Esophagus muscularis mucosa (tissue), 4 donors: ENCODE measurements at regions not wholly inside any gene's neighbourhood (a gene's known extent, or its start where the extent isn't known, plus 50 kb on each side); places are given as distances from the start of the nearest gene placed in this dataset.
"Not testable (repeated sequence)": the region's sequence is repeated elsewhere in the genome, so short reads cannot be mapped to it uniquely, and the experiment has no call there.

Source experiments
- CTCF ChIP-seq, 3 experiments: fragments of 200-600 bp in 2 of 3; fragments of 450-650 bp in 1 of 3; sonication (generic) in 2 of 3; IDR thresholded peaks; one replicate each; pipeline ENCODE4 v1.5.1; 2017 to 2019; ENCODE audit warnings: antibody characterized with exemption in 3 of 3, mild to moderate bottlenecking in 2 of 3, moderate library complexity in 1 of 3
- EP300 ChIP-seq: sonication (generic); formaldehyde crosslinking; IDR thresholded peaks from one replicate; pipeline ENCODE4 v1.6.1; 2017; ENCODE audit warnings: antibody characterized with exemption
- POLR2A ChIP-seq: fragments of 450-650 bp; IDR thresholded peaks from one replicate; pipeline ENCODE4 v1.6.1; 2017; ENCODE audit warnings: antibody characterized with exemption, moderate library complexity, mild to moderate bottlenecking, low read depth
- POLR2AphosphoS5 ChIP-seq, 2 donors: sonication (generic); formaldehyde crosslinking; IDR thresholded peaks; one replicate each; pipeline ENCODE4 v1.6.1; 2017; ENCODE audit warnings: antibody characterized with exemption in 2 of 2

GRCh38 chr7:65727182-65727581, 145.7 kb upstream of the VKORC1L1 start:
- TF ChIP-seq EP300; CTCF (IDR thresholded peaks at IDR 0.05); POLR2AphosphoS5 (IDR thresholded peaks at IDR 0.05); POLR2A: not testable (repeated sequence)
